ENCODE measurements at regions not wholly inside any gene's neighbourhood (a gene's known extent, or its start where the extent isn't known, plus 50 kb on each side); places are given as distances from the start of the nearest gene placed in this dataset.

- no peak for DNase-seq (ENCODE audit: low spot score)
- Histone ChIP-seq H3K4me1 (ENCODE audit: insufficient read depth, poor library complexity, severe bottlenecking) (no peaks in the 10 kb centered on the region), H3K27ac (ENCODE audit: poor library complexity, severe bottlenecking) (no peak overlapping the region), H3K4me3 (ENCODE audit: severe bottlenecking) (no peak overlapping the region), H3K9me3 (ENCODE audit: severe bottlenecking) (no peaks in the 10 kb centered on the region), H3K27me3 (ENCODE audit: insufficient read depth, poor library complexity, severe bottlenecking) (no peaks in the 10 kb centered on the region), H3K36me3 (ENCODE audit: low read depth) (no peaks in the 10 kb centered on the region)
- no peak for ATAC-seq (ENCODE audit: low read depth)
- no peak for TF ChIP-seq CTCF (IDR thresholded peaks at IDR 0.05; ENCODE audit: poor library complexity, severe bottlenecking)
Measured at GRCh38 chr9:86749161-86749893, 198.0 kb downstream of the GAS1 start.

- Histone ChIP-seq H3K36me3 (ENCODE audit: low read depth) (no peaks in the 10 kb centered on the region), H3K4me1 (ENCODE audit: insufficient read depth, poor library complexity, severe bottlenecking) (no peaks in the 10 kb centered on the region), H3K27me3 (ENCODE audit: insufficient read depth, poor library complexity, severe bottlenecking) (no peaks in the 10 kb centered on the region), H3K27ac (ENCODE audit: poor library complexity, severe bottlenecking) (no peak overlapping the region), H3K4me3 (ENCODE audit: severe bottlenecking) (no peak overlapping the region), H3K9me3 (ENCODE audit: severe bottlenecking) (no peaks in the 10 kb centered on the region)
- TF ChIP-seq CTCF (IDR thresholded peaks at IDR 0.05; ENCODE audit: poor library complexity, severe bottlenecking): no peak
- no peak for ATAC-seq (ENCODE audit: low read depth)
- no peak for DNase-seq (ENCODE audit: low spot score)
Measured at GRCh38 chr9:86747711-86748110, 199.6 kb downstream of the GAS1 start.

- TF ChIP-seq CTCF (IDR thresholded peaks at IDR 0.05; ENCODE audit: poor library complexity, severe bottlenecking): peak; percentile 14
- Histone ChIP-seq H3K27me3 (ENCODE audit: insufficient read depth, poor library complexity, severe bottlenecking) (no peaks in the 10 kb centered on the region), H3K27ac (ENCODE audit: poor library complexity, severe bottlenecking) (peak overlapping the region; percentile 41), H3K36me3 (ENCODE audit: low read depth) (no peaks in the 10 kb centered on the region), H3K9me3 (ENCODE audit: severe bottlenecking) (no peaks in the 10 kb centered on the region), H3K4me3 (ENCODE audit: severe bottlenecking) (no peak overlapping the region), H3K4me1 (ENCODE audit: insufficient read depth, poor library complexity, severe bottlenecking) (peaks cover 12% of the 10 kb centered on the region)
- peak; percentile 97 for ATAC-seq (ENCODE audit: low read depth)
- DNase-seq (ENCODE audit: low spot score): no peak
Measured at GRCh38 chr9:86741311-86742208, 205.7 kb downstream of the GAS1 start.

- Histone ChIP-seq H3K4me1 (ENCODE audit: insufficient read depth, poor library complexity, severe bottlenecking) (peaks cover 26% of the 10 kb centered on the region), H3K9me3 (ENCODE audit: severe bottlenecking) (no peaks in the 10 kb centered on the region), H3K27ac (ENCODE audit: poor library complexity, severe bottlenecking) (no peak overlapping the region), H3K36me3 (ENCODE audit: low read depth) (no peaks in the 10 kb centered on the region), H3K27me3 (ENCODE audit: insufficient read depth, poor library complexity, severe bottlenecking) (no peaks in the 10 kb centered on the region), H3K4me3 (ENCODE audit: severe bottlenecking) (no peak overlapping the region)
- no peak for ATAC-seq (ENCODE audit: low read depth)
- TF ChIP-seq CTCF (IDR thresholded peaks at IDR 0.05; ENCODE audit: poor library complexity, severe bottlenecking): no peak
- no peak for DNase-seq (ENCODE audit: low spot score)
Measured at GRCh38 chr9:86735772-86736458, 211.4 kb downstream of the GAS1 start.
